ENCODE measurements at regions not wholly inside any gene's neighbourhood (a gene's known extent, or its start where the extent isn't known, plus 50 kb on each side); places are given as distances from the start of the nearest gene placed in this dataset.

GRCh38 chr2:56523816-56524215 is 340.0 kb downstream of the CCDC85A start:
- TF ChIP-seq CTCF (conservative IDR thresholded peaks at IDR 0.05; ENCODE audit: low read length) (no peak), EZH2phosphoT487 (IDR thresholded peaks at IDR 0.05; ENCODE audit: borderline replicate concordance) (no peak)
